ENCODE measurements at regions not wholly inside any gene's neighbourhood (a gene's known extent, or its start where the extent isn't known, plus 50 kb on each side); places are given as distances from the start of the nearest gene placed in this dataset.

DNA sequence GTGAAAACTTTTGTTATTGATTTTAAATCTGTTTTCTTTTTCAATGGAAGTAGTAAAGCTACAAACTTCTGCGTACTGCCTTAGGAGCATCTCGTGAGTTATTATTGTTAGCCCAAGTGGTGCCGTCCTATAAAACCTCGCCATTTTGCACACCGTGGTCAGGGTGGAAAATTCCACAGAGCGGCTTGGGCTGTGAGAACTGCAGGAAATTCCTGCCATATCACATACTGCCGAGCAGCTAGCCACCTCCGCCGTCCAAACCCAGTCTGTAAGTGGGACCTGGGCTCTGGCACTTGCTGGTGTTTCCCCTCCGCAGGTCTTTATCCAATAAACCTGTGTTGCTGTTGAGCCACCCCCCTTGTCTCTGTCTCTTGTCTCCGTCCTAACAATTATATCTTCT, 88.0 kb upstream of the POU2AF2 start:
- in situ Hi-C loops (cut with HindIII; ENCODE audit: low pct_unique_long_range_greater_than_20kb, low sequenced_read_pairs) (no loop called here), intact Hi-C loops (cut with micrococcal nuclease; ENCODE audit: unreplicated experiment) (no loop called here)
- no peaks in the 10 kb centered on the region for H3K9me3 ChIP-seq (ENCODE audit: control insufficient read depth, insufficient read depth, low read depth, low read length)
- POLR2A ChIA-PET, result no interaction called here
- ATAC-seq, result no peak
- H3K36me3 ChIP-seq (ENCODE audit: control insufficient read depth, insufficient read depth, low read length), result no peaks in the 10 kb centered on the region
- no peaks in the 10 kb centered on the region for H3K27me3 ChIP-seq (ENCODE audit: control insufficient read depth, insufficient read depth, low read length)
- H3K4me1 ChIP-seq (ENCODE audit: control insufficient read depth, insufficient read depth, low read length), result no peaks in the 10 kb centered on the region
- CTCF ChIA-PET, result interaction anchor here (0.5 kb wide), 1 partner anchor 763 kb away, joined by 4 read pairs; no protein-coding TSS in a partner anchor
- no TSS peak for BruUV-seq (replicated peaks)
- H3K4me3 ChIP-seq (ENCODE audit: low read depth in 2 of 2, low read length in 2 of 2), result no peak overlapping the region
- DNase-seq (ENCODE audit: low read depth, low spot score), result no peak
- H3K27ac ChIP-seq (ENCODE audit: low read length), result no peak overlapping the region
- TF ChIP-seq, protein P1, sequence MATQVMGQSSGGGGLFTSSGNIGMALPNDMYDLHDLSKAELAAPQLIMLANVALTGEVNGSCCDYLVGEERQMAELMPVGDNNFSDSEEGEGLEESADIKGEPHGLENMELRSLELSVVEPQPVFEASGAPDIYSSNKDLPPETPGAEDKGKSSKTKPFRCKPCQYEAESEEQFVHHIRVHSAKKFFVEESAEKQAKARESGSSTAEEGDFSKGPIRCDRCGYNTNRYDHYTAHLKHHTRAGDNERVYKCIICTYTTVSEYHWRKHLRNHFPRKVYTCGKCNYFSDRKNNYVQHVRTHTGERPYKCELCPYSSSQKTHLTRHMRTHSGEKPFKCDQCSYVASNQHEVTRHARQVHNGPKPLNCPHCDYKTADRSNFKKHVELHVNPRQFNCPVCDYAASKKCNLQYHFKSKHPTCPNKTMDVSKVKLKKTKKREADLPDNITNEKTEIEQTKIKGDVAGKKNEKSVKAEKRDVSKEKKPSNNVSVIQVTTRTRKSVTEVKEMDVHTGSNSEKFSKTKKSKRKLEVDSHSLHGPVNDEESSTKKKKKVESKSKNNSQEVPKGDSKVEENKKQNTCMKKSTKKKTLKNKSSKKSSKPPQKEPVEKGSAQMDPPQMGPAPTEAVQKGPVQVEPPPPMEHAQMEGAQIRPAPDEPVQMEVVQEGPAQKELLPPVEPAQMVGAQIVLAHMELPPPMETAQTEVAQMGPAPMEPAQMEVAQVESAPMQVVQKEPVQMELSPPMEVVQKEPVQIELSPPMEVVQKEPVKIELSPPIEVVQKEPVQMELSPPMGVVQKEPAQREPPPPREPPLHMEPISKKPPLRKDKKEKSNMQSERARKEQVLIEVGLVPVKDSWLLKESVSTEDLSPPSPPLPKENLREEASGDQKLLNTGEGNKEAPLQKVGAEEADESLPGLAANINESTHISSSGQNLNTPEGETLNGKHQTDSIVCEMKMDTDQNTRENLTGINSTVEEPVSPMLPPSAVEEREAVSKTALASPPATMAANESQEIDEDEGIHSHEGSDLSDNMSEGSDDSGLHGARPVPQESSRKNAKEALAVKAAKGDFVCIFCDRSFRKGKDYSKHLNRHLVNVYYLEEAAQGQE (IDR thresholded peaks at IDR 0.05; ENCODE audit: insufficient read depth in 1 of 2, low read depth in 2 of 2, low read length in 1 of 2), result no peak
- TF ChIP-seq TCF7L2 (IDR thresholded peaks at IDR 0.05; ENCODE audit: low read depth, low read length) (no peak), POLR2AphosphoS5 (IDR thresholded peaks at IDR 0.05; ENCODE audit: low read depth, low read length) (no peak), CTCF (IDR thresholded peaks at IDR 0.05) (no peak), SIN3A (IDR thresholded peaks at IDR 0.05; ENCODE audit: borderline replicate concordance, insufficient read depth, low read depth, low read length) (no peak)

DNA sequence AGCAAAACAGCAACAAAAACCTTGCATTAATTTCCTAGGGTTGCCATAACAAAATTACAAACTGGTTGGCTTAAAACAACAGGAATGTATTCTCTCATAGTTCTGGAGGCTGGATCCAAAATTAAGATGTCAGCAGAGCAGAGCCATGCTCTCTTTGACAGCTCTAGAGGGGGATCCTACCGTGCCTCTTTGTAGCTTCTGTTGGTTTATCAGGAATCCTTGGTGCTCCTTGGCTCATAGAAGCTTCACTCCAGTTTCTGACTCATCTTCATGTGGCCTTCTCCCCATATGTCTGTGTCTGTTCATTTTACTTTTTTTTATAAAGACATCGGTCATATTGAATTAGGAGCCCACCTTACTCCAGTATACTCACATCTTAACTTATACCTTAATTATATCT, 90.5 kb upstream of the POU2AF2 start:
- intact Hi-C loops (cut with micrococcal nuclease; ENCODE audit: unreplicated experiment), result no loop called here
- ATAC-seq (no peak), DNase-seq (ENCODE audit: low read depth, low spot score) (no peak)
- in situ Hi-C loops (cut with HindIII; ENCODE audit: low pct_unique_long_range_greater_than_20kb, low sequenced_read_pairs), result no loop called here
- ChIA-PET CTCF (no interaction called here), POLR2A (no interaction called here)
- BruUV-seq (replicated peaks), result no TSS peak
- Histone ChIP-seq H3K27me3 (ENCODE audit: control insufficient read depth, insufficient read depth, low read length) (no peaks in the 10 kb centered on the region), H3K4me1 (ENCODE audit: control insufficient read depth, insufficient read depth, low read length) (no peaks in the 10 kb centered on the region), H3K9me3 (ENCODE audit: control insufficient read depth, insufficient read depth, low read depth, low read length) (no peaks in the 10 kb centered on the region), H3K36me3 (ENCODE audit: control insufficient read depth, insufficient read depth, low read length) (no peaks in the 10 kb centered on the region), H3K4me3 (ENCODE audit: low read depth in 2 of 2, low read length in 2 of 2) (no peak overlapping the region), H3K27ac (ENCODE audit: low read length) (no peak overlapping the region)
- TF ChIP-seq TCF7L2 (IDR thresholded peaks at IDR 0.05; ENCODE audit: low read depth, low read length) (no peak), CTCF (IDR thresholded peaks at IDR 0.05) (no peak)

DNA sequence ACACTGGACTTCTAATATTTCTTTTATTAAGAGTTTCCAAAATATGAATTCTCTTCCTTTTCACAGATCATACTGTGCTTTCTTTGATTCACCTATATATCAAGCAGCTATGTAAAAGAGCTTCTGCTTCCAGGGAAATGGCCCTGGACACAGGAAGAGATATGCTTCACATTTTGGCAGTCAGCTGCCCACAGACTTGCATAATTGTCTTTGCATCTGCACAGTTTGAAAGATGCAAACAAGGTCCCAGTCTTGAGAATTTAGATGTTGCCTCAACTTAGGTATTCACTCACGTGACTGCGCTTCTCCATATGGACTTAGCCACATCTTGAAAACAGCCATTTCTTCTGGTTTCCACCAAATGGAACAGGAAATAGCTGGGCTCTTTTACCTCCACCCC, 92.3 kb upstream of the POU2AF2 start:
- Histone ChIP-seq H3K4me3 (ENCODE audit: low read depth in 2 of 2, low read length in 2 of 2) (no peak overlapping the region), H3K4me1 (ENCODE audit: control insufficient read depth, insufficient read depth, low read length) (no peaks in the 10 kb centered on the region), H3K27ac (ENCODE audit: low read length) (no peak overlapping the region), H3K36me3 (ENCODE audit: control insufficient read depth, insufficient read depth, low read length) (no peaks in the 10 kb centered on the region), H3K27me3 (ENCODE audit: control insufficient read depth, insufficient read depth, low read length) (no peaks in the 10 kb centered on the region), H3K9me3 (ENCODE audit: control insufficient read depth, insufficient read depth, low read depth, low read length) (no peaks in the 10 kb centered on the region)
- intact Hi-C loops (cut with micrococcal nuclease; ENCODE audit: unreplicated experiment), result no loop called here
- in situ Hi-C loops (cut with HindIII; ENCODE audit: low pct_unique_long_range_greater_than_20kb, low sequenced_read_pairs), result no loop called here
- CTCF ChIA-PET, result no interaction called here
- ATAC-seq, result no peak
- no peak for TF ChIP-seq SIN3A (IDR thresholded peaks at IDR 0.05; ENCODE audit: borderline replicate concordance, insufficient read depth, low read depth, low read length)
- TF ChIP-seq, protein P1 (IDR thresholded peaks at IDR 0.05; ENCODE audit: insufficient read depth in 1 of 2, low read depth in 2 of 2, low read length in 1 of 2), result no peak
- TF ChIP-seq POLR2AphosphoS5 (IDR thresholded peaks at IDR 0.05; ENCODE audit: low read depth, low read length), result no peak
- TF ChIP-seq TCF7L2 (IDR thresholded peaks at IDR 0.05; ENCODE audit: low read depth, low read length), result no peak
- no peak for TF ChIP-seq CTCF (IDR thresholded peaks at IDR 0.05)
- POLR2A ChIA-PET, result no interaction called here
- DNase-seq (ENCODE audit: low read depth, low spot score), result no peak
- BruUV-seq (replicated peaks), result no TSS peak
